Colonic mucosa (tissue), 4 donors: ENCODE measurements at regions not wholly inside any gene's neighbourhood (a gene's known extent, or its start where the extent isn't known, plus 50 kb on each side); places are given as distances from the start of the nearest gene placed in this dataset.

Experiments
- DNase-seq: peaks from one replicate; pipeline ENCODE4 v3.0.0-alpha.2; 2020
- H3K27ac ChIP-seq: fragments of 200-600 bp; one replicate; pipeline ENCODE4 v1.8.0; 2021
- H3K27me3 ChIP-seq: fragments of 200-600 bp; one replicate; pipeline ENCODE4 v1.8.0; 2021
- H3K36me3 ChIP-seq: fragments of 200-600 bp; one replicate; pipeline ENCODE4 v1.8.0; 2021
- H3K4me1 ChIP-seq: fragments of 200-600 bp; one replicate; pipeline ENCODE4 v1.8.0; 2021; ENCODE audit warnings: mild to moderate bottlenecking
- H3K4me3 ChIP-seq: fragments of 200-600 bp; one replicate; pipeline ENCODE4 v1.8.0; 2021
- H3K9ac ChIP-seq, 2 donors: one replicate each; pipeline ENCODE4 v1.7.0; 2013; ENCODE audit warnings: control low read depth in 2 of 2, low read depth in 2 of 2, low read length in 2 of 2
- H3K9me3 ChIP-seq: fragments of 200-600 bp; one replicate; pipeline ENCODE4 v1.8.0; 2021
- intact Hi-C: fragments of 100-400 bp; cut with DNase I; formaldehyde crosslinking; loops from one replicate; pipeline ENCODE4 v1.14.1; 2022
- TF ChIP-seq, protein P1 (sequence below): fragments of 200-600 bp; IDR thresholded peaks from one replicate; pipeline ENCODE4 v1.8.0; 2022; ENCODE audit warnings: antibody characterized with exemption, mild to moderate bottlenecking
- donor health status: healthy.
- donor health status: DM: no; HTN: no; CAD: no.
- donor health status: DM: no; HTN: no; CAD: no.

DNA sequence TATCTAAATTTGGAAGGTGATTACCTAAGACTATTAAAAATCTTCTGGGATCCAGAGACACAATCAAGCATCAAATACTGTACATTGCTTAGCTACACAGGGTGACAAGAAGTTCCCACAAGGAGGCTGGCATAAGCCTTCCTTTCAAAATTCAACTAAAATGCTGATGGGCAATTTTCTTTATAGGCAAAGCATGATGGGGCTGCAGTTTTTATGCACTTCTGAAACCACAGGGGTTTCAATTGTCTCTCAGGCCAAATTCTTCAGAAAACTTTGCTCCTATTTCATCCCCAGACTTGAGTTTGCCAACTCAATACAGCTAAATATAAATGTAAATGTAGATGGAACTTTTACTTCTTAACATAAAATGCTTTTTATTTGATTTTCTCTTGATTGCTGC lies 241.6 kb downstream of the ZPLD1 start:
- TF ChIP-seq, protein P1, sequence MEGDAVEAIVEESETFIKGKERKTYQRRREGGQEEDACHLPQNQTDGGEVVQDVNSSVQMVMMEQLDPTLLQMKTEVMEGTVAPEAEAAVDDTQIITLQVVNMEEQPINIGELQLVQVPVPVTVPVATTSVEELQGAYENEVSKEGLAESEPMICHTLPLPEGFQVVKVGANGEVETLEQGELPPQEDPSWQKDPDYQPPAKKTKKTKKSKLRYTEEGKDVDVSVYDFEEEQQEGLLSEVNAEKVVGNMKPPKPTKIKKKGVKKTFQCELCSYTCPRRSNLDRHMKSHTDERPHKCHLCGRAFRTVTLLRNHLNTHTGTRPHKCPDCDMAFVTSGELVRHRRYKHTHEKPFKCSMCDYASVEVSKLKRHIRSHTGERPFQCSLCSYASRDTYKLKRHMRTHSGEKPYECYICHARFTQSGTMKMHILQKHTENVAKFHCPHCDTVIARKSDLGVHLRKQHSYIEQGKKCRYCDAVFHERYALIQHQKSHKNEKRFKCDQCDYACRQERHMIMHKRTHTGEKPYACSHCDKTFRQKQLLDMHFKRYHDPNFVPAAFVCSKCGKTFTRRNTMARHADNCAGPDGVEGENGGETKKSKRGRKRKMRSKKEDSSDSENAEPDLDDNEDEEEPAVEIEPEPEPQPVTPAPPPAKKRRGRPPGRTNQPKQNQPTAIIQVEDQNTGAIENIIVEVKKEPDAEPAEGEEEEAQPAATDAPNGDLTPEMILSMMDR: no peak
- H3K9ac ChIP-seq: no peak overlapping the region
- intact Hi-C loops: no loop called here

DNA sequence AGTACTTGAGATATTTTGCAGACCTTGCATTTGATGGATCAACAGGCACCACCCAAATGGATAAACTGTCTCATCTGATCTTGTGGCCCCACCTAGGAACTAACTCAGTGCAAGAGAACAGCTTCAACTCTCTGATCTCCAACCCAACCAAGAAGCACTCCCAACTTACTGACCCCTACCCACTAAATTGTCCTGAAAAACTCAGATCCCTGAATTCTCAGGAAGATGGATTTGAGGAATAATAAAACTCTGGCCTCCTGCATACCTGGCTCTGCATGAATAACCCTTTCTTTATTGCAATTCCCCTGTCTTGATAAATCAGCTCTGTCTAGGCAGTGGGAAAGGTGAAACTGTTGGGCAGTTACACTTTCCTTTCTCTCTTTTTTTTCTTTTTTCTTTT lies 247.9 kb downstream of the ZPLD1 start:
- H3K27me3 ChIP-seq: no peaks in the 10 kb centered on the region
- H3K36me3 ChIP-seq: no peaks in the 10 kb centered on the region
- no peaks in the 10 kb centered on the region for H3K4me1 ChIP-seq
- no peak for DNase-seq
- no peaks in the 10 kb centered on the region for H3K9me3 ChIP-seq
- no peak overlapping the region for H3K4me3 ChIP-seq
- TF ChIP-seq, protein P1: no peak
- no peak overlapping the region for H3K9ac ChIP-seq
- intact Hi-C loops: no loop called here
- H3K27ac ChIP-seq: no peak overlapping the region

More for the DNA sequence above, 241.6 kb downstream of the ZPLD1 start:
- Histone ChIP-seq H3K36me3 (no peaks in the 10 kb centered on the region), H3K27me3 (no peaks in the 10 kb centered on the region), H3K9me3 (no peaks in the 10 kb centered on the region), H3K4me1 (no peaks in the 10 kb centered on the region), H3K27ac (no peak overlapping the region), H3K4me3 (no peak overlapping the region)
- DNase-seq: no peak

DNA sequence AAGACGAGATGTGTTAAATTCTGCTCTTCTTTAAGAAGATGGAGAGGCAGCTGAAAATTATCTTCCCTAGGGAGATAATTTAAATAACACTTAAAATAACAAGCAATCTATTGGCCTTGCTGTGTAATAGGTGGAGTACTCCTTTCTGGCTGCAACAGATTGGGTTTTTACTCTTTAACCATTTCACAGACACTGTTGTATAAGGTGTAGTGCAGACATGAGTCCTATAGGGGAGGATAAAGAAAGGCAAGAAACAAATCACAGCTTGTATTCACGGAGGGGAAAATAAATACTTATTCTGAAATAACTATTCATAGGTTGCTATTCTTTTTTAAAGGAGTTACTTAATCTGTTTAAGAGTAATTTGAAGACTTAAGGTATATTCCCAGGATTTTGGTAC lies 252.0 kb downstream of the ZPLD1 start:
- no peaks in the 10 kb centered on the region for H3K27me3 ChIP-seq
- intact Hi-C loops: no loop called here
- TF ChIP-seq, protein P1: no peak
- H3K4me1 ChIP-seq: no peaks in the 10 kb centered on the region
- H3K9ac ChIP-seq: no peak overlapping the region
- no peaks in the 10 kb centered on the region for H3K9me3 ChIP-seq
- DNase-seq: no peak
- H3K4me3 ChIP-seq: no peak overlapping the region
- H3K27ac ChIP-seq: no peak overlapping the region
- H3K36me3 ChIP-seq: no peaks in the 10 kb centered on the region

DNA sequence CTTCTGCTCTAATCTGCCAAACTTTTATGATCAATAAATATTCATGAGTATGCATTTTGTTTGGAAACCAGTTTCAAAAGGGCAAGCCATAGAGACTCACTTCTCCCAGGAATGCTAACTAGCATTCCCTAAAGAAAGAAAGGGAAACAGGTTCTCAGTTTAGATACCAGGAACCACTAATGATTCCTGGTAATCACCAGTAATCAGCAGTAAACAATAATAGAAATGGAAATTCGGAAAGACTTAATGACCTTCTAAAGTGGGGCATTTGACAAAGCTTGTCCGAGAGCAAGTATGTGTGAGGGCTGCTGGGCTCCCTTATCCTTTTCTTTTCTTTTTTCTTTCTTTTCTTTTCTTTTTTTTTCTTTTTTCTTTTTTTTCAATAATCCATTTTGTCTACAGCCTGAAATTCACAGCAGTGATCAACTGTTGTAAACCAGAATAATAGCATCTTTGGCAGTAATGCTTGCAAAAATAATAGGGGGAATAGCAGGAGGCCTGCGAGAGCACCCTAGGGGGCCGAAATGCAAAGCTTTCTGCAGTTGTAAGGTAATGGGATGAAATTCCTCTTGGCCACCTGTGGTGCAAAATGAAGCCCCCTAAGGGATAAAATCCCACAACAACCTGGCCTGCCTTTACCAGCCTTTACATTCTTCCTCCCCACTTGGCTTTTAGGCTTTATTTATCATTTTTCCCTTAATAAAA lies 253.2 kb downstream of the ZPLD1 start:
- intact Hi-C loops: no loop called here
- Histone ChIP-seq H3K27ac (no peak overlapping the region), H3K9me3 (no peaks in the 10 kb centered on the region), H3K9ac (no peak overlapping the region), H3K36me3 (no peaks in the 10 kb centered on the region), H3K27me3 (no peaks in the 10 kb centered on the region), H3K4me3 (no peak overlapping the region), H3K4me1 (no peaks in the 10 kb centered on the region)
- DNase-seq: no peak
- TF ChIP-seq, protein P1: no peak

DNA sequence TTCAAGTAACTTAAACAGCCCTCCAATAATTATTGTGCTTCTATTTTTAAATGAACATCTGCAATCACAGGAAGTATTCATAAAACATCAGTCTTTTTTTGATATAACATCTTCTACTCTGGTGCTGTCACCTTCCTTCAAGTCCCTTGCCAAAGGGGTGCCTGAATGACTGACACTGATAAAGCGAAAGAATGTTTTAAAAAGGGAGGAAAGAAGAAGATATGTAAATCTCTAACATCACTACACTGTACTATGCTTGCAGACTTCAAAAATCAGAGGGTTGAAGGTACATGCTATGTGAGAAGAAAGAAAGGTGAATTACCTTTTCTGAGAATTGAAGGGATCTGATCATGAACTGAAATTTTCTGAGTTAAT lies 253.7 kb downstream of the ZPLD1 start:
- intact Hi-C loops: no loop called here

More for the DNA sequence above, 253.7 kb downstream of the ZPLD1 start:
- Histone ChIP-seq H3K27ac (no peak overlapping the region), H3K27me3 (no peaks in the 10 kb centered on the region), H3K9me3 (no peaks in the 10 kb centered on the region), H3K36me3 (no peaks in the 10 kb centered on the region), H3K4me1 (no peaks in the 10 kb centered on the region), H3K9ac (no peak overlapping the region), H3K4me3 (no peak overlapping the region)
- TF ChIP-seq, protein P1: no peak
- no peak for DNase-seq
